Small intestine (tissue), 7 donors: ENCODE measurements at regions not wholly inside any gene's neighbourhood (a gene's known extent, or its start where the extent isn't known, plus 50 kb on each side); places are given as distances from the start of the nearest gene placed in this dataset.

Source experiments
- DNase-seq, 2 donors: peaks; one replicate each; pipeline versions ENCODE4 v3.0.0 to v3.0.0-alpha.2; 2013
- FAIRE-seq: peaks from 2 replicates; lab custom pipeline; 2012; peaks lifted over from hg19 to GRCh38; lab: Jason Lieb, UNC
- H3K27ac ChIP-seq, 3 donors: one replicate each; pipeline ENCODE4 v1.5.1; 2013; ENCODE audit warnings: low read length in 2 of 3, mild to moderate bottlenecking in 2 of 3, control low read depth in 1 of 3, inconsistent platforms in 1 of 3, low read depth in 1 of 3, moderate library complexity in 1 of 3
- H3K27me3 ChIP-seq, 3 donors: one replicate each; pipeline ENCODE4 v1.6.1; 2013; ENCODE audit warnings: low read length in 3 of 3, inconsistent platforms in 1 of 3; ENCODE audit not compliant: control insufficient read depth in 3 of 3, insufficient read depth in 3 of 3
- H3K36me3 ChIP-seq, 3 donors: one replicate each; pipeline ENCODE4 v1.6.1; 2013; ENCODE audit warnings: low read length in 3 of 3, inconsistent platforms in 1 of 3, low read depth in 1 of 3, mild to moderate bottlenecking in 1 of 3, moderate library complexity in 1 of 3; ENCODE audit not compliant: control insufficient read depth in 3 of 3, insufficient read depth in 2 of 3
- H3K4me1 ChIP-seq, 3 donors: one replicate each; pipeline ENCODE4 v1.6.1; 2013; ENCODE audit warnings: low read length in 2 of 3, inconsistent platforms in 1 of 3, low read depth in 1 of 3, mild to moderate bottlenecking in 1 of 3, moderate library complexity in 1 of 3; ENCODE audit not compliant: control insufficient read depth in 3 of 3, insufficient read depth in 2 of 3
- H3K4me3 ChIP-seq, 3 donors: one replicate each; pipeline ENCODE4 v1.5.1; 2013; ENCODE audit warnings: low read length in 3 of 3, control low read depth in 1 of 3, inconsistent platforms in 1 of 3, low read depth in 1 of 3, mild to moderate bottlenecking in 1 of 3, moderate library complexity in 1 of 3
- H3K9me3 ChIP-seq, 2 donors: one replicate each; pipeline ENCODE4 v1.6.1; 2013; ENCODE audit warnings: low read depth in 1 of 2, low read length in 1 of 2; ENCODE audit not compliant: control insufficient read depth in 2 of 2, insufficient read depth in 1 of 2
- WGBS, 3 donors: extraction: QIAGEN DNeasy Blood & Tissue Kit; methylation state at CpG; one replicate each; pipeline ENCODE4 v1.1.7; 2013; 5-methylcytosine and 5-hydroxymethylcytosine counted together
- donor health status: healthy with polysubstance abuse.
- donor health status: control.
- donor health status: control.
- donor health status: Bipolar disorder and iron deficiency.
- donor health status: healthy.

GRCh38 chr2:38224821-38225437 lies 149.0 kb upstream of the CYP1B1 start:
- Histone ChIP-seq H3K9me3 (peaks cover 0 to 3% of the 10 kb centered on the region in 2 donors), H3K4me3 (no peak overlapping the region), H3K27ac (no peak overlapping the region), H3K4me1 (no peaks in the 10 kb centered on the region), H3K27me3 (no peaks in the 10 kb centered on the region), H3K36me3 (no peaks in the 10 kb centered on the region)
- 41 to 58% (median 55%) methylated on average over 1 of the region's 1 CpG for WGBS, 3 donors
- FAIRE-seq, result no peak
- no peak for DNase-seq

GRCh38 chr2:38224181-38224580 lies 148.2 kb upstream of the CYP1B1 start:
- H3K4me1 ChIP-seq, result no peaks in the 10 kb centered on the region
- no peak for FAIRE-seq
- 53 to 78% (median 56%) methylated on average over 2 of the region's 2 CpGs for WGBS, 3 donors

DNA sequence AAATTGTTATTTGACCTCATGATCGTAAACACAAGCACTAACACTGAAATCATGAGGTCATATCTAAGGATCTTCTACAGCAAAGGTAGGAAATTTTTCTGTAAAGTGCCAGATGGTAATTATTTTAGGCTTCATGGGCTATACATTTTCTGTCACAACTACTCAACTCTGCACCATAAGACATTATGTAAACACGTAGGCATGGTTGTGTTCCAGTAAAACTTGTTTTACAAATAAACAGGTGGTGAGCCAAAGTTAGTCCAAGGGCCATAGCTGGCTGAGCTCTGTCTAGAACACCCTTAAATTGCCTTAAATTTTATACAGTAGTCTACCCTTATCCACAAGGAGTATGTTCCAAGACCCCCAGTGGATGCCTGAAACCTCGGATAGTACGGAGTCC lies 147.3 kb upstream of the CYP1B1 start:
- Histone ChIP-seq H3K4me1 (no peaks in the 10 kb centered on the region), H3K9me3 (peaks cover 0 to 3% of the 10 kb centered on the region in 2 donors), H3K27ac (no peak overlapping the region), H3K36me3 (no peaks in the 10 kb centered on the region), H3K4me3 (no peak overlapping the region), H3K27me3 (peaks cover 0 to 4% (median 0%) of the 10 kb centered on the region in 3 donors)
- FAIRE-seq, result no peak
- 75 to 86% (median 77%) methylated on average over 4 of the region's 4 CpGs for WGBS, 3 donors
- DNase-seq, result no peak

More at GRCh38 chr2:38224181-38224580, 148.2 kb upstream of the CYP1B1 start:
- Histone ChIP-seq H3K27ac (no peak overlapping the region), H3K36me3 (no peaks in the 10 kb centered on the region), H3K27me3 (no peaks in the 10 kb centered on the region), H3K4me3 (no peak overlapping the region), H3K9me3 (peaks cover 0 to 3% of the 10 kb centered on the region in 2 donors)
- no peak for DNase-seq

- Histone ChIP-seq H3K27me3 (peaks cover 0 to 4% (median 2%) of the 10 kb centered on the region in 3 donors), H3K27ac (no peak overlapping the region), H3K4me3 (no peak overlapping the region), H3K36me3 (no peaks in the 10 kb centered on the region), H3K9me3 (peaks cover 0 to 3% of the 10 kb centered on the region in 2 donors), H3K4me1 (no peaks in the 10 kb centered on the region)
- 80 to 89% (median 86%) methylated on average over 3 of the region's 3 CpGs for WGBS, 3 donors
- FAIRE-seq (no peak), DNase-seq (no peak)
Measured at GRCh38 chr2:38220164-38220563, 144.2 kb upstream of the CYP1B1 start.

GRCh38 chr2:38218995-38219394 lies 143.0 kb upstream of the CYP1B1 start:
- FAIRE-seq (no peak), DNase-seq (no peak)
- WGBS, 3 donors, result 74 to 81% (median 77%) methylated on average over 5 of the region's 5 CpGs
- peaks cover 0 to 4% (median 2%) of the 10 kb centered on the region in 3 donors for H3K27me3 ChIP-seq
- no peaks in the 10 kb centered on the region for H3K36me3 ChIP-seq
- H3K4me3 ChIP-seq, result no peak overlapping the region
- peaks cover 0 to 3% (median 0%) of the 10 kb centered on the region in 3 donors for H3K4me1 ChIP-seq
- H3K27ac ChIP-seq, result no peak overlapping the region
- H3K9me3 ChIP-seq, result peaks cover 0 to 3% of the 10 kb centered on the region in 2 donors

GRCh38 chr2:38218591-38218991 lies 142.6 kb upstream of the CYP1B1 start:
- Histone ChIP-seq H3K27ac (no peak overlapping the region), H3K4me3 (no peak overlapping the region), H3K27me3 (peaks cover 0 to 4% (median 2%) of the 10 kb centered on the region in 3 donors), H3K9me3 (peaks cover 0 to 3% of the 10 kb centered on the region in 2 donors), H3K4me1 (peaks cover 0 to 6% (median 0%) of the 10 kb centered on the region in 3 donors), H3K36me3 (no peaks in the 10 kb centered on the region)
- DNase-seq (no peak), FAIRE-seq (no peak)
- 51 to 74% (median 61%) methylated on average over 4 of the region's 4 CpGs for WGBS, 3 donors

DNA sequence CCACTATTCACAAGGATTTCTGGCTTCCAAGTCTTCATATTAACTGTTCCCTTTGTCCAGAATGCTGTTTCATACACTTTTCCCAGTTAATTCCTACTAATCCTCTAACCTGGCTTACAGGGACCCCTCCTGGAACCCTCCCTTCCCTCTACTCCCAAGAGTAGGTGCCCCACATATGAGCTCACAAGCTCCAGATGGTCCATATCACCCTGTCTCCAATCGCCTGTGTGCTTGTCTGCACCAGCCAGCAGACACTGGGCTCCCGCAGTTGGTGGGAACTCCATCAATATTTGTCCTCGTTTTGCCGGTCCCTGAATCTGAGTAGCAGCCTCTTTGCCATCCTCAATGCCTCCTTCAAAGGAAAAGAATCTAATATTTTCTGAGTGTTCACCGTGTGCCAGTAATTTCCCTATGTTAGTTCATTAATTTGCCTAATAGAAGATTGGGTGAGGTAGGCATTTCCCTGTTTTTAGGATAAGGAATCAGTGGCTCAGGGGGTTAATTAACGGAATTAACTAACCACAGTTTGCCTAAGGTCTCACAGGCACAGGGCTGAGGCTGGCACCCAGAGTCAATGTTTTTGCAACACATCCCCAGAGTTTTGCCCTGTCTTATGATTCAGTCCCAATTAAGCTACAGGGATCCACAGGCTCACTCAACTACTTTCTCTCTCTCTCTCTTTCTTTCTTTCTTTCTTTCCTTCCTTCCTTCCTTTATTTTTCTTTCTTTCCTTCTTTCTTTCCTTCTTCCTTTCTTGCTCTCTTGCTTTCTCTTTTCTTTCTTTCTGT lies 141.6 kb upstream of the CYP1B1 start:
- no peak overlapping the region for H3K27ac ChIP-seq
- WGBS, 3 donors, result 66 to 85% (median 75%) methylated on average over 6 of the region's 6 CpGs
- DNase-seq (no peak), FAIRE-seq (no peak)
- H3K27me3 ChIP-seq, result peaks cover 0 to 4% (median 2%) of the 10 kb centered on the region in 3 donors
- H3K36me3 ChIP-seq, result no peaks in the 10 kb centered on the region
- no peak overlapping the region for H3K4me3 ChIP-seq
- H3K4me1 ChIP-seq, result peaks cover 0 to 6% (median 0%) of the 10 kb centered on the region in 3 donors
- peaks cover 0 to 3% of the 10 kb centered on the region in 2 donors for H3K9me3 ChIP-seq

DNA sequence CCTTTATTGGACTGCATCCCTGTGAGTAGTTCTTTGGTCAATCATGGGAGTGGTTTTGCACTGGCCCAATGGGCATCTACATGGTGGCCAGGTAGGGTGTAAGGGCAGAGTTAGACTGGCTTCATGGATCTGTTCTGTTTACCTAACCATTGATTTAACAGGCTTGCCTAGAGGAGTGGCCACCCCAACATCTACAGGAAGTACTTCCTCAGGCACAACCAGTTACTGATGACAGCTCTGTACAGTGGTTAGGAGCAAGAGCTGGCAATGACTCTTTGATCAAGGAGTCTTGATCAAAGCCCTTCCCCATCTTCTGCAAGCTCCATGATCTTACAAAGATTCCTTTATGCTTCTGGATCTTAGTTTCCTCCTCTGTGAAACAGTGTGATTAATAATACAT lies 140.9 kb upstream of the CYP1B1 start:
- Histone ChIP-seq H3K4me3 (no peak overlapping the region), H3K27me3 (peaks cover 0 to 4% (median 2%) of the 10 kb centered on the region in 3 donors), H3K27ac (no peak overlapping the region), H3K36me3 (no peaks in the 10 kb centered on the region), H3K4me1 (peaks cover 0 to 6% (median 0%) of the 10 kb centered on the region in 3 donors), H3K9me3 (peaks cover 0 to 3% of the 10 kb centered on the region in 2 donors)
- DNase-seq, result no peak
- no peak for FAIRE-seq
